CD4-positive, alpha-beta T cell treated with Interleukin-2 at 100 ng/mL for 4 hours (primary cell): ENCODE measurements at regions not wholly inside any gene's neighbourhood (a gene's known extent, or its start where the extent isn't known, plus 50 kb on each side); places are given as distances from the start of the nearest gene placed in this dataset.

Experiments
- DNase-seq: peaks from one replicate; pipeline ENCODE4 v3.0.0-alpha.2; 2020; ENCODE audit warnings: low spot score

GRCh38 chr10:29166713-29167112 is 122.2 kb upstream of the LYZL1 start:
- no peak for DNase-seq

- DNase-seq: no peak
Observed at GRCh38 chr10:29169021-29169420, 119.8 kb upstream of the LYZL1 start.

- DNase-seq: no peak
Observed at GRCh38 chr10:29171717-29172116, 117.2 kb upstream of the LYZL1 start.

- DNase-seq: no peak
Observed at GRCh38 chr10:29174389-29174788, 114.5 kb upstream of the LYZL1 start.

GRCh38 chr10:29176845-29177832 is 111.7 kb upstream of the LYZL1 start:
- no peak for DNase-seq

GRCh38 chr10:29181936-29182335 is 106.9 kb upstream of the LYZL1 start:
- DNase-seq: no peak

- DNase-seq: no peak
Observed at GRCh38 chr10:29183301-29183945, 105.4 kb upstream of the LYZL1 start.

- DNase-seq: no peak
Observed at GRCh38 chr10:29184205-29185000, 104.5 kb upstream of the LYZL1 start.

- no peak for DNase-seq
Observed at GRCh38 chr10:29185050-29185449, 103.8 kb upstream of the LYZL1 start.

- no peak for DNase-seq
Observed at GRCh38 chr10:29186221-29186620, 102.6 kb upstream of the LYZL1 start.

- DNase-seq: no peak
Observed at GRCh38 chr10:29189256-29189655, 99.6 kb upstream of the LYZL1 start.

- DNase-seq: no peak
Observed at GRCh38 chr10:29191674-29192073, 97.2 kb upstream of the LYZL1 start.

GRCh38 chr10:29199339-29199738 is 89.5 kb upstream of the LYZL1 start:
- no peak for DNase-seq

- no peak for DNase-seq
Observed at GRCh38 chr10:29199941-29200679, 88.8 kb upstream of the LYZL1 start.

- no peak for DNase-seq
Observed at GRCh38 chr10:29202386-29202940, 86.4 kb upstream of the LYZL1 start.

- no peak for DNase-seq
Observed at GRCh38 chr10:29203432-29203831, 85.4 kb upstream of the LYZL1 start.

GRCh38 chr10:29204070-29204800 is 84.6 kb upstream of the LYZL1 start:
- no peak for DNase-seq

GRCh38 chr10:29205787-29206186 is 83.1 kb upstream of the LYZL1 start:
- DNase-seq: no peak

- no peak for DNase-seq
Observed at GRCh38 chr10:29208845-29209244, 80.0 kb upstream of the LYZL1 start.

- no peak for DNase-seq
Observed at GRCh38 chr10:29209830-29210229, 79.0 kb upstream of the LYZL1 start.
